Activated naive CD4-positive, alpha-beta T cell treated with anti-CD3 and anti-CD28 coated beads for 36 hours (primary cell): ENCODE measurements at regions not wholly inside any gene's neighbourhood (a gene's known extent, or its start where the extent isn't known, plus 50 kb on each side); places are given as distances from the start of the nearest gene placed in this dataset.

ENCODE experiments used
- CTCF ChIA-PET: fragments of 350-600 bp; sonication (Branson Sonifier 250); formaldehyde crosslinking; loops from one replicate; lab custom pipeline; 2021; ENCODE audit warnings: antibody characterized with exemption; lab: Charles Lee
- DNase-seq: peaks from one replicate; pipeline ENCODE4 v3.0.0-alpha.2; 2020
- H3K27ac Mint-ChIP-seq: one replicate; pipeline ENCODE4 v1.8.0; 2021; ENCODE audit warnings: mild to moderate bottlenecking, mixed read lengths
- H3K27me3 Mint-ChIP-seq: one replicate; pipeline ENCODE4 v1.8.0; 2021; ENCODE audit warnings: low read depth, mixed read lengths
- H3K36me3 Mint-ChIP-seq: one replicate; pipeline ENCODE4 v1.8.0; 2021; ENCODE audit warnings: low read depth, mixed read lengths
- H3K4me1 Mint-ChIP-seq: one replicate; pipeline ENCODE4 v1.8.0; 2021; ENCODE audit warnings: low read depth, mixed read lengths
- H3K4me3 Mint-ChIP-seq: one replicate; pipeline ENCODE4 v1.8.0; 2021; ENCODE audit warnings: mild to moderate bottlenecking, moderate library complexity, mixed read lengths
- H3K9me3 Mint-ChIP-seq: one replicate; pipeline ENCODE4 v1.8.0; 2021; ENCODE audit warnings: mixed read lengths
- intact Hi-C: fragments of 100-400 bp; cut with micrococcal nuclease; formaldehyde crosslinking; loops from one replicate; pipeline ENCODE4 v1.15.1; 2023

- Mint-ChIP-seq H3K27me3 (no peaks in the 10 kb centered on the region), H3K9me3 (peaks cover 10% of the 10 kb centered on the region), H3K4me3 (no peak overlapping the region), H3K4me1 (no peaks in the 10 kb centered on the region), H3K36me3 (no peaks in the 10 kb centered on the region), H3K27ac (no peak overlapping the region)
- no peak for DNase-seq
- CTCF ChIA-PET, result no interaction called here
- intact Hi-C loops, result no loop called here
These were observed 465.9 kb upstream of the TBX3 start for GRCh38 chr12:115149685-115150378.

GRCh38 chr12:115149279-115149678 lies 465.3 kb upstream of the TBX3 start:
- CTCF ChIA-PET, result no interaction called here
- peaks cover 8% of the 10 kb centered on the region for H3K9me3 Mint-ChIP-seq
- no peaks in the 10 kb centered on the region for H3K27me3 Mint-ChIP-seq
- no peak for DNase-seq
- intact Hi-C loops, result no loop called here
- H3K4me1 Mint-ChIP-seq, result no peaks in the 10 kb centered on the region
- H3K4me3 Mint-ChIP-seq, result no peak overlapping the region
- H3K36me3 Mint-ChIP-seq, result no peaks in the 10 kb centered on the region
- no peak overlapping the region for H3K27ac Mint-ChIP-seq

- Mint-ChIP-seq H3K36me3 (no peaks in the 10 kb centered on the region), H3K27me3 (no peaks in the 10 kb centered on the region), H3K4me1 (no peaks in the 10 kb centered on the region), H3K4me3 (no peak overlapping the region), H3K27ac (no peak overlapping the region), H3K9me3 (peaks cover 9% of the 10 kb centered on the region)
- CTCF ChIA-PET, result no interaction called here
- intact Hi-C loops, result no loop called here
- DNase-seq, result no peak
These were observed 463.9 kb upstream of the TBX3 start for GRCh38 chr12:115147916-115148315.

- intact Hi-C loops, result no loop called here
- no peak for DNase-seq
- Mint-ChIP-seq H3K27ac (no peak overlapping the region), H3K4me3 (no peak overlapping the region), H3K36me3 (no peaks in the 10 kb centered on the region), H3K27me3 (no peaks in the 10 kb centered on the region), H3K9me3 (peaks cover 9% of the 10 kb centered on the region), H3K4me1 (no peaks in the 10 kb centered on the region)
- CTCF ChIA-PET, result no interaction called here
These were observed 462.5 kb upstream of the TBX3 start for GRCh38 chr12:115146453-115146852.

GRCh38 chr12:115144425-115144824 lies 460.4 kb upstream of the TBX3 start:
- no peaks in the 10 kb centered on the region for H3K36me3 Mint-ChIP-seq
- intact Hi-C loops, result no loop called here
- H3K4me3 Mint-ChIP-seq, result no peak overlapping the region
- CTCF ChIA-PET, result no interaction called here
- H3K27me3 Mint-ChIP-seq, result no peaks in the 10 kb centered on the region
- no peak overlapping the region for H3K27ac Mint-ChIP-seq
- peaks cover 11% of the 10 kb centered on the region for H3K9me3 Mint-ChIP-seq
- H3K4me1 Mint-ChIP-seq, result no peaks in the 10 kb centered on the region
- no peak for DNase-seq

GRCh38 chr12:115140981-115141655 lies 457.1 kb upstream of the TBX3 start:
- no peak overlapping the region for H3K27ac Mint-ChIP-seq
- no peaks in the 10 kb centered on the region for H3K36me3 Mint-ChIP-seq
- no peaks in the 10 kb centered on the region for H3K27me3 Mint-ChIP-seq
- CTCF ChIA-PET, result no interaction called here
- no peaks in the 10 kb centered on the region for H3K4me1 Mint-ChIP-seq
- intact Hi-C loops, result no loop called here
- H3K4me3 Mint-ChIP-seq, result no peak overlapping the region
- H3K9me3 Mint-ChIP-seq, result peaks cover 6% of the 10 kb centered on the region
- DNase-seq, result no peak

- peaks cover 5% of the 10 kb centered on the region for H3K27me3 Mint-ChIP-seq
- CTCF ChIA-PET, result no interaction called here
- no peak overlapping the region for H3K27ac Mint-ChIP-seq
- no peak for DNase-seq
- intact Hi-C loops, result no loop called here
- H3K4me1 Mint-ChIP-seq, result no peaks in the 10 kb centered on the region
- no peaks in the 10 kb centered on the region for H3K36me3 Mint-ChIP-seq
- H3K4me3 Mint-ChIP-seq, result no peak overlapping the region
- H3K9me3 Mint-ChIP-seq, result peaks cover 4% of the 10 kb centered on the region
These were observed 454.0 kb upstream of the TBX3 start for GRCh38 chr12:115137812-115138521.

GRCh38 chr12:115135800-115136211 lies 451.8 kb upstream of the TBX3 start:
- Mint-ChIP-seq H3K9me3 (peaks cover 4% of the 10 kb centered on the region), H3K4me1 (no peaks in the 10 kb centered on the region), H3K36me3 (no peaks in the 10 kb centered on the region), H3K27me3 (peaks cover 7% of the 10 kb centered on the region), H3K4me3 (no peak overlapping the region), H3K27ac (no peak overlapping the region)
- no peak for DNase-seq
- CTCF ChIA-PET, result no interaction called here
- intact Hi-C loops, result no loop called here

GRCh38 chr12:115134298-115134697 lies 450.3 kb upstream of the TBX3 start:
- no peak overlapping the region for H3K27ac Mint-ChIP-seq
- H3K9me3 Mint-ChIP-seq, result peaks cover 2% of the 10 kb centered on the region
- no peaks in the 10 kb centered on the region for H3K36me3 Mint-ChIP-seq
- no peak overlapping the region for H3K4me3 Mint-ChIP-seq
- no peak for DNase-seq
- intact Hi-C loops, result no loop called here
- no peaks in the 10 kb centered on the region for H3K4me1 Mint-ChIP-seq
- H3K27me3 Mint-ChIP-seq, result peaks cover 7% of the 10 kb centered on the region
- CTCF ChIA-PET, result no interaction called here

- no peaks in the 10 kb centered on the region for H3K36me3 Mint-ChIP-seq
These were observed 448.9 kb upstream of the TBX3 start for GRCh38 chr12:115132905-115133304.

GRCh38 chr12:115132145-115132544 lies 448.2 kb upstream of the TBX3 start:
- peaks cover 7% of the 10 kb centered on the region for H3K27me3 Mint-ChIP-seq
- intact Hi-C loops, result no loop called here
- H3K4me1 Mint-ChIP-seq, result no peaks in the 10 kb centered on the region
- H3K9me3 Mint-ChIP-seq, result no peaks in the 10 kb centered on the region
- no peak overlapping the region for H3K4me3 Mint-ChIP-seq
- DNase-seq, result no peak
- no peak overlapping the region for H3K27ac Mint-ChIP-seq
- CTCF ChIA-PET, result no interaction called here
- H3K36me3 Mint-ChIP-seq, result no peaks in the 10 kb centered on the region

More at GRCh38 chr12:115132905-115133304, 448.9 kb upstream of the TBX3 start:
- Mint-ChIP-seq H3K27me3 (peaks cover 7% of the 10 kb centered on the region), H3K4me3 (no peak overlapping the region), H3K4me1 (no peaks in the 10 kb centered on the region), H3K27ac (no peak overlapping the region), H3K9me3 (peaks cover 2% of the 10 kb centered on the region)
- DNase-seq, result no peak
- intact Hi-C loops, result no loop called here
- CTCF ChIA-PET, result no interaction called here

- Mint-ChIP-seq H3K4me1 (no peaks in the 10 kb centered on the region), H3K27ac (no peak overlapping the region), H3K4me3 (no peak overlapping the region), H3K27me3 (peaks cover 4% of the 10 kb centered on the region), H3K36me3 (no peaks in the 10 kb centered on the region), H3K9me3 (no peaks in the 10 kb centered on the region)
- CTCF ChIA-PET, result no interaction called here
- intact Hi-C loops, result no loop called here
- DNase-seq, result no peak
These were observed 445.8 kb upstream of the TBX3 start for GRCh38 chr12:115129727-115130126.

GRCh38 chr12:115121053-115121452 lies 437.1 kb upstream of the TBX3 start:
- intact Hi-C loops, result no loop called here
- no peaks in the 10 kb centered on the region for H3K36me3 Mint-ChIP-seq
- peaks cover 2% of the 10 kb centered on the region for H3K27me3 Mint-ChIP-seq
- no peak overlapping the region for H3K27ac Mint-ChIP-seq
- H3K9me3 Mint-ChIP-seq, result peaks cover 6% of the 10 kb centered on the region
- DNase-seq, result no peak
- no peak overlapping the region for H3K4me3 Mint-ChIP-seq
- no peaks in the 10 kb centered on the region for H3K4me1 Mint-ChIP-seq
- CTCF ChIA-PET, result no interaction called here
